NCI-H446 (cell line): ENCODE measurements at regions not wholly inside any gene's neighbourhood (a gene's known extent, or its start where the extent isn't known, plus 50 kb on each side); places are given as distances from the start of the nearest gene placed in this dataset.

Source experiments
- DNase-seq, 2 experiments: peaks; one replicate each; lab custom pipeline; 2025; lab: John Stamatoyannopoulos, UW

DNA sequence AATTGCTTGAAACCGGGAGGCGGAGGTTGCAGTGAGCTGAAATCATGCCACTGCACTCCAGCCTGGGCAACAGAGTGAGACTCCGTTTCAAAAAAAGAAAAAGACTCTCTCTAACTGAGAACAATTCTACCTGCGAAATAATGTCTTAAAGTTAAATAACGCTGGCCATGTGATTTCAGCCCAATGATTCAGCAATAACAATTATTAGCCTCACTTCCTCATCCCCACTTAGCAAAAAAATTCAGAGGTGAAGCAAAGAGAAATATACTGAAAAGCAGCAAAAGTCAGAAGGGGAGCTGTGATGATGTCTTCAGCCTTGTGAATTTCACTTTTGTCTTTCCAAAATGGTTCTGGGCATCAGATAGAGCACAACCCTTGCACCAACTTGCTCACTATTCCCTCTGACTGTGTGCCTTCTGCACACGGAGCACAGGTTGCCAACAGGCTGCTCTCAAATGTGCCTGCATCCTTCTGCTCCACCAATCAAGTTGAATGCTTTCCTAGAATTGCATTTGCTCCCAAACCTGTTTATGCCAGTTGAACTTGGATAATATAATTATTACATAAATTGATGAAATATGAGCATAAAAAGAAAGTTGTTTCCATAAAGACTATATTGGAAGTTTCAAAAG, 79.8 kb upstream of the IPO9 start:
- peak in 1 of 2 experiments; percentile 61 for DNase-seq

DNA sequence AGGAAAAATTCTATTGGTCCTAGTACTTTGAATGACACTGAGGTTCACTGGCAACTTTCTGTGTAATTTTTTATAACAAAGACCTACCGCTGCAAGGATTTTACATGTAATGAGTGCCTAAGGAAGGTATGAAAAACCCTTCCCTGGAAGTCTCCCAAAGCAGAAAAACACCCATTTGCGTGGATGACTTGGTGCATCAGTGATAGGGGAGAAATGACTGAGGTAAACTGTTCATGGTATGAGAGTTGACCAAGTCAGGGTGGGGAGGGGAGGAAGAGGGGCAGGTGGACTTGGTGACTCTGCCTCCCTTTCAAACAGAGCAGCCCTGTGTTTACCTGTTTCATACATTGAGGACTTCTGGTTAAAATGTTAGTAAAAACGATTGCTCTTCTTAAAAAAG, 78.8 kb upstream of the IPO9 start:
- no peak for DNase-seq

DNA sequence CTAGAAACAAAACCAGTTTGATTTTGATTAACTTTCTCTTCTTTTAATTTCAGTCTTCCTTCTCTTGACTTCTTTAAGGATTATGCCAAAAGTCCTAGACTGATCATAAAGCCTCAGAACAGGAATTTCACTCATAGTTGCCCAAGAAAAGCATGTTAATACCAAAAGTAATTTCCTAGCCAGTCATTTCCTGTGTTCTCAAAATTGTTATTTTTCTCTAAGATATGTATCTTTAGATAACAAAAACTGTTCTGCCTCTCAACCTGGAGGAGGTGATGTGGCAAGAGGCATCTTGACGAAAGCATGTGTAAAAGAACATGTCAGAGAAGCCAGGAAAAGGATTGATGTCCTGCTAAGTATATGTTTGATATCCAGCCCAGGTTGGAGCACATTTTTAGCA, 78.0 kb upstream of the IPO9 start:
- DNase-seq = no peak

DNA sequence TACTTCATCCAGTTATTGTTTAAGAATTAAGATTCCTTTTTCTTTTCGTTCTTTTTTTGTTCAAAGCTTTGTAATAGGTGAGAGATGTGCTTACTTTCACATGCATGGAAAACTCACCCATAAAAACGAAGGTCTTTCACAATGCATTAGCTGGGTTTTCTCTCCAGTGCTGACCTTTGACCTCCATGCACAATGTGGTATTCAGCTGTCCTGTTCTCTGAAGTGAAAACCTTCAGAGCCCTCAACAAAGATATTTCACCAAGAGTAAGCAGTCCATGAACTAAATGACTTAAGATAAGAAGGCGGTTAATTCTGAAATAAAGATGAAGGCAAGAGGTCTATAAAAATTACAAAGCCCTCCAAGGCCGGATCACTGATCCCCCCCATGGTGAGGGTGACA, 77.1 kb upstream of the IPO9 start:
- DNase-seq = no peak

DNA sequence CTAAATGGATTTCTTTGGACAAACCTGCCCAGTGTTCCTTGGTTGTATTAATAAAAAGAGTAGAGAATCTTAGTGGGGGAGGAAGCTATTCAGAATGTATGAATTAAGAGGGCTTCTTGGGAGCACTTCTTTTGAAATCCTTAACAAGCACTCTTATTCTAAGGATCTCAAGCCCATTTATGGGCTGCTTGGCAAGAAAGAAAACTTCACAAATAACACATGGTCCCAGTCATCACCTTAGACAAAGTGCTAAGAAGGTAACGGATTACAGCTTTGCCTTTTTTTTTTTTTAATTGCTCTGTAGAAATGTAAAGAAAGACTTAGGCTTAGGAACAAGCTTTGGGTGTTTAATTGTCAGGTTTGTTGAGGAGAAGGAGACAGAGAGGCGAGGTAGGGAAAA, 76.6 kb upstream of the IPO9 start:
- no peak for DNase-seq

DNA sequence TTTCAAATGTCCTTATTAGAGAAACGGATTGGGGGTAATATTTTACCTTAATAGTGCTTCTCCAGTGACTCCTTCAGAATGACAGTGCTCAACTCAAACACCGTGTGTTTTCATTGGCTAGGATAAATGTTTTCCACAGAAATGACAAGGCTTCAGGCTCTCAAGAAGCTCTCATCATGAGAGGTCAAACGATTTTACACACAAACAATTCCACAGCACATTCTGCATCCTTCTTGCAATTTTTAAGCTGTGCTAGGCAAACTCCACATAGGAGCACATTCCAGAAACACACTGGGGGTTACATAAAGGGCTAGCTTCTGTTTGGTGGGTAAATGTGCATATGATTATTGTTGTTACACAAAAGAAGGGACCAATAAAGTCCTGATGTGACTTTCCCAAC, 75.5 kb upstream of the IPO9 start:
- DNase-seq = no peak

DNA sequence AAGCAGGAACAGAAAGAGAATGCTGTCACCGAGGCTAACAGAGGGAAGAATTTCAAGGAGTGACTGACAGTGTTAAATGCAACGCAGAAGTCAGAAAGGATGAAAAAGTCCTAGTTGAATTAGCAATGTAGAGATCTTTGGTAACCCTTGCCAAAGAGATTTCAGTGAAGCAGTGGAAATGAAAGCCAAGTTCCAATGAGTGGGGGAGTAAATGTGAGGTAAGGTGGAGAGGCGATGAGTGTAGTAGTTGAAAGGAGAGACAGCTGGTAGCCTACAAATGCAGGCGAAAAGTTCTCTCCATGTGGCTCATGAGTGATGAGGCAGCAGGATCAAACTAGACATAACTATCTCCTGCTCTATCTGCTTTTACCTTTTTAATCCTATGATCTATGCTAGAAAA, 74.6 kb upstream of the IPO9 start:
- peak; percentile 77 to 88 for DNase-seq

DNA sequence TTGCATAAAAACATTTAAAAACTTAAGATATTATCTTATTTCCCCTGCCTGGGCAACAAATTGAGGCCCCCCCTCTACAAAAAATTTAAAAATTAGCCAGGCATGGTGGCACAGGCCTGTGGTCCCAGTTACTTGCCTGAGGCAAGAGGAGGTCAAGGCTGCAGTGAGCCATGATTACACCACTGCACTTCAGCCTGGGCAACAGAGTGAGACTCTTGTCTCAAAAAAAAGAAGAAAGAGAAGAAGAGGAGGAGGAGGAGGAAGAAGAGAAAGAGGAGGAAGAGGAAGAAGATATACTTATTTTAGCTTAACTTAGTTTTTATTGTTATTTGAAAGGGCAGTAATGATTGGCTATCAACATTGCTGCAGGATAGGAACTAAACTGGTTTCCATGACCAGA, 73.8 kb upstream of the IPO9 start:
- no peak for DNase-seq

DNA sequence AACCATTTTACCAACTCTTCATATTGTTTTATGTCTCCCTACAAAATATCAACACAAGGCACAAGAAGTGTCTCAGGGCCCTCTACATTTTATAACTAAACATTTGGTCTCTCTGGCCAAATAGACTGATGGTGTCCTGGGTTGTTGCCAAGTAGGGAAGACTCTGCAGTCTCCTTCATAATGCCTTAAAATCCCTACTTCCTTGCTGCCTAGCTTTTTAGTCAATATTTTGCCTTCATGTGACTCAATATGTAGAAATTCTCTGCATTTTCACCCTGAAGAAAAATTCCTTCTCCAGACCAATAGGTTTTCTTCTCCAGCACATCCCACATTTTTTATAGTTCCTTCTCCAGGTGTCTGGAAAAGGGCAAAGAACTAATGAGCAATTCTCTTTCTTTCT, 72.6 kb upstream of the IPO9 start:
- DNase-seq = peak in 1 of 2 experiments; percentile 70

DNA sequence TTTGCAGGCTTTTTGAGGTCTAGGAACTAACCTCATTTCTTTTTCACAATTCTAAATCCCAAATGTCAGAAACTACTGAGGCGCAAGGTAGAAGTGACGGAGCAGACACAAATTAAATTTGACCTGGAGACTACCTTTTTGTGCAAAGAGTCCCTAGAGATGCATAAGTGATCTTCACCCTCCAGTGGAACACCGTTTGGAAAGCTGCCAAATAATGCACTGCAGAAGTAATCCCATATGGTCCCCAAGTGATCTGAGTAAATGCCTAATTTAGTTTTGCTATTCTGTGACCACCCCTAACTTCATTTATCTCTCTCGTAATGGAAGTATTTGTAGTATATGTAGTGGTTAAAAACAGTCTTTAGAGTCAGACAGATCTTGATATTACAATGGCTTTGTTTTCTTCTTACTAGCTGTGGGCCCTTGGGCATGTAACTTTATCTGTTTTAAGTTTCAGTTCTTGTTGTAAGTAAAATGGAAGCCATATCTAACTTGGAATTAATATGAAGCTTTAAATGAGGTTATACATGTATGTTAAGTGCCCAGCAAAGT, 70.4 kb upstream of the IPO9 start:
- peak; percentile 61 to 76 for DNase-seq

DNA sequence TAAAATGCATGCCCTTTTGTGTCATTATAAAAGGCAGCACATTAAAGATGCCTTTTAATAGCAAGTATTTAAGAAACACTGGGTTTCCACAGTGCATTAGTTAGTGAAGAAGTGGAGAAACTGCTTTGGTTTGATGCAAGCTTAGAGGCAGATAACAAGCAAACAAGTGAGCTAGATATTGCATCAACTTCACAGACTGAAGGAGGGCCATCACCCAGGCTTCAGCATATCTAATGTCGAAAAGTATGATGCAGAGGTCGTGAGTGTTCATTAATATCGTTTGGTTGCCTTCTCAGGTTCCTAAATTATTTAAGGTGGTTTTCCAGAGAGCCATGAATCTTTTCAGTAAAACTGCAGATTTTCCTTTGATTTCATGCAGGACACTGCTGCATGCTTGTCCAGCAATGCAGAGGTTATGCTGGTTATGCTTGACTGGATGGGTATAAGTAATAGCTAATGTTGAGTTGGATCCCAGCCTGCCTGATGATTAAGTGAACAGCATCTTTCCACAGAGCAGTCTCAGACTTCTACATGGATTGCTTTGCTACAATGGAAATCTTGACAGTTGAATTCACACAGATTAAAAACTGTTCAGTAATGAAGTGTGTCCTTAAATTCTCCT, 69.7 kb upstream of the IPO9 start:
- DNase-seq = peak; percentile 48 to 49

DNA sequence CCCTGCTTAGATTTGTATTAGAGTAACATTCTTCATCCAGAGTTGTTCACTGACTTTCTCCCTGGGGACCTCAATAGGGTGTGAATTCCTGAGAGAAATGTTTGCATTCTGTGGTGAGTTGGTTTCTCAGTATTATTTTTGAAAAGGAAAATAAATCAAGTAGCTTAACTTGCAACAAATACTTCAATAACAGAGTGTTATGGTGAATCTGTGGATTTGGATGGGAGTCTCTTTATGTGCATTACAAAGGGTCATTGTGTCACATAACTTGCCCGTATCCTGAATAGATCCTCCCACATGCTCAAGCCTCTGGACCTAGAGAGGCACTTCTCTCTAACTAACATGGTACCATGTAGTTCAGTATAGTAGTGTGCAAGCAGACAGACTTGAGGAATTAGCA, 68.4 kb upstream of the IPO9 start:
- no peak for DNase-seq

DNA sequence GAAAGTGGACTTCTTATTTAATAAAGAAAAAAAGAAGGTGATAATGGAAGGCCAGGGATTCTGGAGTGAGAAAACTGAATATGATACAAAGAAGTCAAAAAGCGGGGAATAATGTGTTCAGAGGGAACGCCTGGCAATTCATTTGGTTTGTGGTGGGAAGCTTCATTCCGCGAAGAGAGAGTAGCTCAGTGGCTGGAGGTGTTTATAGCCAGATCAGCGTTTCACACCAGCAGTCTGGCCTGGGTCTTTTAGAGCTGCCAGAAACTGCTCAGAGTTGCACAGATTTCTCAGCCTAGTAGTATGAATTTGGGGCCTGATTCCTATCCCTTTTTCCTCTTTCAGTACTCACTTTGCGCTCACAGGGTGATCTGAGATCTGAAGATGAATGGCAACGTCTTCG, 67.8 kb upstream of the IPO9 start:
- peak in 1 of 2 experiments; percentile 19 for DNase-seq

DNA sequence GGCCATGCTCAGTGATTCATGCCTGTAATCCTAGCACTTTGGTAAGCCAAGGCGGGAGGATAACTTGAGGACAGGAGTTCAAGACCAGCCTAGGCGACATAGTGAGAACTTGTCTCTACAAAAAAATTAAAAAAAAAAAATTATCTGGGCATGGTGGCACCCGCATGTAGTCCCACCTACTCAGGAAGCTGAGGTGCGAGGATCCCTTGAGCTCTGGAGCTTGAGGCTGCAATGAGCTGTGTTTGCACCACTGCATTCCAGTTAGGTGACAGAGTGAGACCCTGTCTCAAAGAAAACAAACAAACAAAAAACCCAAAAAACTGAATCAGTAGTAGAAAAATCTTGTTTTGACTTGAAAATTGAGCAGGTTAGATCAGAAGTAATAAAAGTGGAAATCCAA, 67.1 kb upstream of the IPO9 start:
- DNase-seq = no peak

DNA sequence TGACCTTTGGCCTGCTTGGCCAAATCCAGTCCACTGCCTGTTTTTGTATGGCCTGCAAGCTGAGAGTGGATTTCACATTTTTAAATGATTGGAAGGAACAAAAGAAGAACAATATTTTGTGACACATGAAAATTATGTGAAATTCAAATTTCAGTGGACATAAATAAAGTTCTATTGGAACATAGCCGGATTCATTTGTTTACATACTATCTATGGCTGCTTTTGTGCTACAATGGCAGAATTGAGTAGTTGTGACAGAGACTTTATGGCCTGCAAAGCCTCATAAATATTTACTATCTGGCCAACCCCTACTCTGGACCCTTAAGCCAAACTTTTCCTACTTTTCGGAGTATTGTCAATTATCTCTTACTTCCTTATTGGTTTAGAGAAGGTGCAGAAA, 66.6 kb upstream of the IPO9 start:
- DNase-seq = no peak

DNA sequence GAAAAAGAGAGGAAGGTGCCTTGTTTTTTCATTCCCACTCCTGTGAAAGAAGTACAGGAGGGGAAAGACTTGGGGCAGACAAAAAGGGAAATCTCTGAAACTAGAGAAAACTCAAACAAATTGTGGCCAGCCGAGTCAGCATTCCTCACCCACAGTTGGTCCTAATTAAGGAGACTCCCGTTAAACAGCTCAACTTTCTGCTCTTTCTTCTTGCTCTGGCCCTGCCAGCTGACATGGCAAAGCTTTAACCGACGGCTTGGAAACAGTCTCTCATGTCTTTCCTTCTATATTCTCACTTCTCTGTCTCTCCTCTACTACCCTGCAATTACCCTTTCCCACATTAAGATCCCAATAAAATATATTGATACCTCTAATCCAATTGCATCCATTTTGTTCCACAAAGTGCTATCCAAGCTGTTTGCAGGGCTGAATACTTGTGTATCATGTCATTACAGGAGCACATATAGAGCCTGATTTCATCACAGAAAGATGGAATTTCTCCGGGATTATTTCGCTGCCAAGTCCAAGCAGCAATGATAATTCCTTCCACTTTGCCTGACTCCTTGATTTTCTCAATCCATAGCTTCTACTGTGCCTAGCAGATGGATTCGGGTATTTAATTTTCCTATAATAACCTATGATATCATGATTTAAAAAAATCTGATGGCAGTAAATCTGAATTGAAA, 65.4 kb upstream of the IPO9 start:
- peak; percentile 62 to 64 for DNase-seq

DNA sequence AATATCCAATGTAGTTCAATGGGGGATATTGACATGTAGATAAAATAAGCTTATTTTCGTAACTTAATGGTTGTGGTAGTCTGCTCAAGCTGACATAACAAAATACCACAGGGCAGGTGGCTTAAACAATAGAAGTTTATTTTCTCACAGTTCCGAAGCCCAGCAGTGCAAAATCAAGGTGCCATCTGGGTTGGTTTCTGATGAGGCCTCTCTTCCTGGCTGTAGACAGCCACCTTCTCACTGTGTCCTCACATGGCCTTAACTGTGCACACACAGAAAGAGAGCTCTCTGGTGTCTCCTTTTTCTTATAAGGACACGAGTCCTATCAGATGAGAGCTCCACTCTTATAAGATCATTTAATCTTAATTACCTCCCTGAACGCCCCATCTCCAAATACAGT, 64.8 kb upstream of the IPO9 start:
- peak; percentile 55 to 56 for DNase-seq

DNA sequence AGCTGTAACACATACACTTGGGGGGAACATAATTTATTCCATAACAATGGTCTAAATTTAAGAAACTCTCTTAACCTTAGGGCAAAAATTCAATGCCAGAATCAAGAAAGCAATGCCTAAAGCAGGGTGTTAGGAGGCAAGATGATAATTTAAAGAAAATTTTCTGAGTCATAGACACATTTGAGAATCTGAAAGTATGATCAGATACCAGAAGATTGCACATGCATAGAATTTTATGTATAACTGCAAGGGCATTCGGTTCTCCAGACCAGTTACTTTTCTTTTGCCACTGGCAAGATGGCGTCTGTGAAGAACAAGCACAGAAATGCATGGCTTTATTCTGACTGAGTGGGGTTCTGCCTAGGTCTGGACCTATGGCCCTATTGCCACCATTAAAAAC, 64.4 kb upstream of the IPO9 start:
- DNase-seq = no peak

DNA sequence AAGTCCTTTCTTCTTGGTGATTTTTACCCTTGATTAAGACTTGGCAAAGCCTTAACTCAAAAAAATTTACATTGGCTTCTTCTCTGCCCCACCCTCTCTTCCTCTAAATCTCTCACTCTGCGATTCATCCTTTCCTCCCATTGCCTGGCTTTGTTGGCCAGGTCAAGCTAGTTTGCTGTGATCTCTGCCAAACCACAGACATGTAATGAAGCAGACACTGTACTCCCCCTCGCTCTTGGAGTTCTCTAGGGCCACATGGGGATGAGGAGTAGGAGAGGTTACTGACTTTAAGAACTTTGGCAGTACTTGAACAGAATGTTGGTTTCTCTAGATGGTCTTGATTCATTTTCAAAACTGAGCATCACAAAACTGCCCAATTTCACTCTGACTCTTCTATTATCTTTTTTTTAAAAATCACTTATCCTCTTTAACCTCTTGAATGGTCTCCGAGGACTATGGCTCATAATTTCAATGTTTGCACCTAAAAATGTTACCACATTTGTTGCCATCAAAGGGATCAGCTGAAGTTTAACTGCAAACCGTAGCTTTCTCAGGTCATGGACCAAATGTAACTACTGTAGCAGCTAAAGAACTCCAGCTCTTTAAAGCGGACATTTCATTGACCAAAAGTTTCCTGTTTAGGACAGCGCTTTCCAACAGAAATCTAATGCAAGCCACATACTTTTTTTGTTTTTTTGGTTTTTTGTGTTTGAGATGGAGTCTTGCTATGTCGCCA, 62.7 kb upstream of the IPO9 start:
- DNase-seq = peak; percentile 39 to 71

DNA sequence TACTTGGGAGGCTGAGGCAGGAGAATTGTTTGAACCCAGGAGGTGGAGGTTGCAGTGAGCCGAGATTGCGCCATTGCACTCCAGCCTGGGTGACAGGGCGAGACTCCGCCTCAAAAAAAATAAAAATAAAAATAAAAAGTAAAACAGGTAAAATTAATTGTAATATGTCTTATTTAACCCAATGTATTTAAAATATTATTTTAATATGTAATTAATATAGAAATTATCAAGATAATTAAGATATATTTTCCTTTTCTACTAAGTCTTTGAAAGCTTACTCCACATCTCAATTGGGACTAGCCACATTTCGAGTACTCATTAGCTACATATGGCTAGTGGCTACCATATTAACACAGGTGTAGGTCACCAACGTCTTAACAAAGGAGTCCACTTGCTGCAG, 61.6 kb upstream of the IPO9 start:
- DNase-seq = no peak

DNA sequence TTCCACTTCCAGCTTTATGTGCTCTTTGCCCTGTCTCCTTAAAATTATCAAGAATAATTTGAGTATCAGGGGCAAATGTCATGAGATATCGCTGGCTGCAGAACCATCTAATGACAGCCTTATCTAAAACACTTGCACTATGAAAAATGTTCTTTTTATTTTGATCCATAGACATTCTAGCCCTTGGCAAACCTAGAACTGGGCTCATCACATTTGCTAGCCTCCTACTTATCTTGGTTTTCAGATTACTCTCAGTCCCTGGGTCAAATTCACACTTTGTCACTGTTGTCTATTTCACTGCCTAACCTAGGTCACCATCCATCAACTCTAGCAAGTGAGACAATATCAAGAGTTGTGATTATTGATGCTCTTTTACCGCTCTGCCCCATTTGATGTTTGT, 59.9 kb upstream of the IPO9 start:
- DNase-seq = no peak

DNA sequence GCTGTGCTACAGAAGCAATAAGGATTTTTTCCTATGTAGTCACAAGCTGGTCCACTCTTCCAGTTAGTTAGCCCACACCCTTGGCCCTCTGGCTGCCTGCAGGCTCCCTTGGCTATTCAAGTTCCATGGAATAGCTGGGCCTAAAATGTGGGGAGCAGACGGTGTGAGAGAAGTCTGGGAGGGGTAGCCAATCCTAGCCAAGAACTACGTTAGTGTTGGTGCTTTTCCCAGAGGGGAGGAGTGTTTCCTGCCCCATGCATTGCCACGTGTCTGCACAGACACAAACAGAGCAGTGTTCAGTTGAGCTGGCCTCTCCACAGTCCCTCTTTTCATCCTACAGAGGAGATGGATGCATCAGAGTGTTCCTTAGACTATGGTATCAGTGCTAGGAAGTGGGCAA, 59.0 kb upstream of the IPO9 start:
- DNase-seq = peak; percentile 71 to 88

DNA sequence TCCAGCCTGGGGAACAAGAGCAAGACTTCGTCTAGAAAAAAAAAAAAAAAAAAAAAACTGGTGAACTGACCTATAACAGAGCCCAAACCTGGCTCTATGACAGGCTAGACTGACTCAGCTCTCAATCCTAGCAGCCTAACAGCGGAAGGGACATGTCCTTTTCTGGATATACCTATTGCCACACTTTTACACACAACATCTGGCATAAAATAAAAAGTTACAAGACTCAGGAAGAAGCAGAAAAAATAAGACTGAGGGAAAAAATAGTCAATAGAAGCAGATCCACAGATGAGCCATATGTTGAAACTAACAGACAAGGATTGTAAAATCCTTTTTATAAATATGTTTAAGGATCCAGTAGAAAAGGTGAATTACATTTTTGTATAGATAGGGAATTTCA, 57.5 kb upstream of the IPO9 start:
- DNase-seq = no peak
